Fibroblast of skin of left biceps (primary cell): ENCODE measurements at regions not wholly inside any gene's neighbourhood (a gene's known extent, or its start where the extent isn't known, plus 50 kb on each side); places are given as distances from the start of the nearest gene placed in this dataset.

Source experiments
- DNase-seq, 2 experiments: peaks; one replicate each; pipeline ENCODE4 v3.0.0-alpha.2; 2013; ENCODE audit warnings: low read depth in 2 of 2

DNA sequence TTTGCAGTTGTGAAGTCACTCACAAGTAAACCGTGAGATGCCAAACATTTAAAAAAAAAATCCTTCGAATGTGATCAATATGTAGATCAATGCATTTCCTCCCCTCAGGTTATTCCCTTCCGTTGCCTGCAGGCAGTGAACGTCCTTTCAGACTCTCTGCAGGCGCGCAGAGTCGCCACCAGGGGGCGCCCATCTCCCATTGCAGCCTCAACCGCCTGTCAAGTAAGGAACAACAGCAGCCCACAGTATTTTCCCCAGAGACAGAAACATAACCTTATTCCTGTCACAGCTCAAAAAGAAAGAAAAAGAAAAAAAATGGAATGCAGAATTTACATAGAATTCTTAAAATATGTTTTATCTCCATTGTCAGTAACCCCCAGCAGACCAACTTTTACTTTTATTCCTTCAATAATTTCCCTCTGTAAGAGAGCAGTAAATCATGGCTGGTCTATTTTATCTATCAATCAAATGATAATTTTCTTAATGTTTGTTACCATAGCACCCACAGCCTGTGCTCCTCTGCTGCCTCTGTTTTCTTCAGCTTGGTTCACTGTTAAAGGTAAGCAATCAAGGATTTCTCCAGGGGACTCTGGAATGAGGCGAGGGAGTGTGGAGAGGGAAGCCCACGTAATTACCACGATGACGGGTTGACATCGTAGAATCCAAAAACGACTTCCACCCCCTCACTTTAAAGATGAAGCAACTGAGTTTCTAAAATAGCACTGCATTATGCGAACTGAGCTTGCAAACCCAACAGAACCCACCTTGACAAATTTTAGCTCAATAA lies 637.6 kb upstream of the ARGLU1 start:
- peak; percentile 5 to 10 for DNase-seq

DNA sequence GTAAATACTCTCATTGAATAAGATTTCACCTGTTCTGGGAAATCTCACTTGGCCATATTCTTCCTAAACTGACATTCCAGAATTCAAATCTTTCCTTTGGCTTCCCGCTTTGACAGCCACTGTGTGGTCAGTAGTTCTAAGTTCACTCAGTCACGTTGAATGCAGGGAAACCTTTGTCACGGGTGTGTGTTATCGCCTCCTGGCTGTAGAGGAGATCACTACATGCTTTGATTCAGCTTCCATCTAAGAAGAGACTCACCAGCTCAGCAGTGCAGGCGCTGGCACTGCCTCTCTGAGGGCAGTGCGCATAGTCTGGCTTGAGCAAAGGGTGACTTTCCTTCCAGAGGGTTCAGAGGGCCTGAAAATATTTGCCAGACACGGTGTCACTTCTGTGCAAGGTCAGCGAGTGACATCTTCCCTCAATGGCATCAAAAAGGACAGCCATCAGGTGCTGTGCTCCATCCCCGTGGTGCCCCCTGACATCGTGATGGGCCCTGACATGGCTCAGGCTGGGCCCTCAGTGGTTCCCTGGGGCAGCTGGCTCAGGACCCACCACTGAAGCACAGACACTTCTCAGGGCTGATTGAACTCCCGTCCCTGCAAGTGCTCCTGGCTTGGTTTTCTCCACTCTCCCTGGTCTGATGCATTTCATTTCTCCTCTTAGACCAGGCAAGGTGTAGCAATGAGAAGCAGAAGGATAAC lies 635.4 kb upstream of the ARGLU1 start:
- no peak for DNase-seq

DNA sequence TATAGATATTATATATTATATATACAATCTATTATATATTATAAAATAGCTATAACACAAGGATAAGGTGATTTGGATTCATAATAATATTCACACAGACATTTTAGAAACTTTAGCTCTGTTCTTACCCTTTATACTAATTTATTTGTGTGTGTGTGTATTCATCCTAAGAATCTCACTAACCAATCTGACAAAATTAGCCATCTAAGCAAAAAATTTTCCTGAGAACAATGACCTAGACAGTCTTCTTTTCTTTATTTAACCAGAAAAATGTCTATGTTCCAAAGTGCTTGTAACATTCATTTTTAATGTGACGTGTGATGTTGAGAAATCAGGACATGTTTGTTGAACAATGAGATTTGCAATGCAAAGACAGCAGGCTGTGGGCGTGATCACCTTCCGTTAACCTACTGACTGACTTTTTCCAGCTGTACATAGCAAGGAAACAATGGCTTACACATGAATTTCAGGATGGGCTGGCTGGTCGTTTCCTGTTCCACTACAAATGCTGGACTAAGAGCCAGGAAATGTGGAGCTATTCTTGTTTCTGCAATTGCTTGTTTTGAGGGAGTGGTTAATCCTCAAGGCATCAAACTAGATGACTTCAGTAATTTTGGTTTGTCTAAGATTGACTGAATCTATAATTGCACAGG lies 634.6 kb upstream of the ARGLU1 start:
- DNase-seq, result no peak

DNA sequence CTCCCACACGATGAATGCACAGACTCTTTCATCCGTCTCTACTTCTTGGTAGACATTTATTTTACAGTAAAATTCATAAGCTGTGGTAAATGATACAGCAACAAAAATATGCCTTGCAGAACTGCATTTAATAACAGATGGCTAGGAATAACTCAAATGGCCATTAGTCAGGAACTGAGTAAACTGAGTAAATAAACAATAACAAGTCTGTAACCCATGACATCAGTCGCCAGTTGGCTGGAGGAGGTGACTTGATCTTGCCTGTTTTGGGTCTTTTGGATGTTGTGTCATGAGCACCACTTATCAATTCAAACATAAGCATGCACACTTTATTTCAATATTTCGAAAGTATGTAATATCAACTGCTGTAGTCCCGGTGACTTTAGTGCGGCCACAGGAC lies 632.6 kb upstream of the ARGLU1 start:
- DNase-seq, result no peak

DNA sequence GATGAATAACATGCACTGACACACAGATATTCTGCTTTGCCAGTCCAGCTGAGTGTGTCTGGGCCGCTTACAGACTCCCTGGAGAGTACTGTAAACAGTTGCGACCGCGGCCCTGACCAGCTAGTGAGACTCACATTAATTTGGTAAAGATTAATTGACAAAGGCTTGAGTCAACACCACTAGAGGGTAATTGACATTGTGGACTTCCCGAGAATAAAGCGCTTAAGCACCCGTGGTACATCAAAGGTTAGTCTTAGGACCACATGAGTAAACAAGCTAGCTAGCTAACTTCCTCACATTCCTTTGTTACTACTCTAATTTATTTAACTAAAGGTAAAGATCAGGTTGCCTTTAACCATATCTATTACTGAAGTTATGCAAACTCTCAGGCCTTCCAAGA lies 624.4 kb upstream of the ARGLU1 start:
- no peak for DNase-seq

DNA sequence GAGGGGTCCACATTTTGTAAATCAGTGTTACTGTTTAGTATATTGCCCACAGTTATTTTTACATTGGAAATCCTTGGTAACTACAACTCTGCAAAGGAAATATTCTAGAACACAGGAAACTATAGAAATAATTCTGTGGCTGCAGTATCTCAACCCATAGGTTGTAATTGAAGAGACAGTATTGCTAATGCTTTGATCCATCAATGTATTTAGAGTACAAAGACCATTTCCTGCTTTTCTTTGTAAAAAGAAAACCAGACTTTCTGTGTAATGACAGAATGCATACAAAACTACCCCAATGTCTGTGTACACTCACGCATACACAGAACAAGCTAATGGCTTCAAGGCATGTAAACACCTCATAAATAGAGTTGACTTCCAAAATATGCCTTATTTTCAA lies 622.1 kb upstream of the ARGLU1 start:
- no peak for DNase-seq

DNA sequence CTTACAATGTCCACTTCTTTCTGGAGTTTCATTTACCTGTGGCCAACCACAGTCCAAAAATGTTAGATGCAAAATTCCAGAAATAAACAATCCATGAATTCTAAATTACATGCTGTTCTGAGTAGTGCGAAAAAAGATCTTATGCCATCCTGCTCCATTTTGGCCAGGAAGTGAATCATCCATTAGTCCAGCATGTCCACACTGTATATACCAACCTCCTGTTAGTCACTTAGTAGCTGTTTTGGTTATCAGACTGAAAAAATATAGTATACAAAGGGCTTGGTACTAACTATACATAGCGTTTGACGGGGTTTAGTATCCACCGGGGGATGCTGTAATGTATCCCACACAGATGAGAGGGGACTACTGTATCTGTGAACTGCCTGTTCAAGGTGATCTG lies 618.0 kb upstream of the ARGLU1 start:
- no peak for DNase-seq

DNA sequence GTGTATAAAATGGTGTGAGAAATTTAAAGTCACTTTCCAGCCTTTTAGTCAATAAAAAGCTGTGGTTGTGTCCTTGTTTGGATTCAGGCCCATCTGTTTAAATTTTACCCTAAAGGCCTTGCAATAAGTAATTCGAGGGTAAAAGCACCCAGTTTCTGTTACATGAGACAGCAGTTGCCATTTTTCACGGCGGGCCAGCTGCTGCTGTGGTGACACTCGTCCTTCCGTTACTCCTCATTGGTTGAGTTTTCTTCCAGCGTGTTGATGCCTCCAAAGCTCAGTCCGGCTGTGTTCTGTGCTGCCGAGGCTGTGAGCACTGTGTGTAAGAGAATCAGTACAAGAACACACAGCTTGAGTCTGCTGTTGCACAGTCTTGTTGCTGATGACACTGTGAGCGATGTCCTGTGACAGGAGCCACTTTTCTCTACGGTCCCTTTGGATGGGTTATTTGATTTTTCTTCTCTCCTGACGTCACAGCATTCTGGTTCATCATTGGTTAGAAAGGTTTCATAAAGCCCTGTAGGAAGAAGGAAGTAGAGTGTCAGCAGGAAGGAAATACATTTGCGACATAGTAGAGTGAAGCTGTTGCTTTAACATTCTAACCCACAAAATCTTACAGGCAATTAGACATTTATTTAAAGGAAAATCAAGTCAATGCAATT lies 602.5 kb upstream of the ARGLU1 start:
- no peak for DNase-seq

DNA sequence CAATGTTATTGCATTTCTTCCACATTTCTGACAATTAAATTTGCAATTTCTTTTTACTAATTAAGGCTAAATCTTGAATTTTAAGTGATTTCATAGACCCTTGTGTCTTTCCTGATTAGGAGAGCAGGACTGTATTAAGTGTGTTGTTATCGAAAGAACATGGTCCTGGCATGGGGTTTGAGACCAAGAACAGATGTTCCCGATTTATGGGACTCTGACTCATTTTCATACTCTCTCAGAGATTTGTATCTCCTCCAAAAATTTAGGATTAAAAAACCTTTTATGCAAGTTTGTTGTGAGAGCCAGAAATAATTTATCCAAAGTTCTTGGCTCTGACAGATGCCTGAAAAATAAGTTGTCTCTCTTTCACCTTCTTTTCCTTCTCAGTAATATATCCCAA lies 589.3 kb upstream of the ARGLU1 start:
- DNase-seq, result peak; percentile 28 to 35

DNA sequence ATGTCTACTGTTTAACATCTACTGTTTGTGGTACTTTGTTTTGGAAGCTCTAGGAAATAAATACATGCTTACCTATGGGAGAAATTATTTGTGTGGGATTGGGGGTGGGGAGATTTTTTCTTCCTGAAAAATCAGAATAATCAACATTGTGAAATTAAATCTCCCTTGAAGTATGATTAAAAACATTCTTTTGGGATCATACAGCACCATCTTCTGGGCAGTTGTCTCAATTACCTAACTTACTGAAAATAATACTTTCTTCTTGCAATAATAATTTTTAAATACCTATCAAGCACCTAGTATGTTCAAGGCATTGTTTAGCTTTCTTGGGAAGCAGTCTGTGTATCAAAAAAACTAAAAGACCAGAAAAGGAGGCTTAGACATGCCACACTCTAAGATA lies 576.5 kb upstream of the ARGLU1 start:
- no peak for DNase-seq

- DNase-seq, result no peak
These were observed 573.8 kb upstream of the ARGLU1 start for GRCh38 chr13:107141767-107142166.

- DNase-seq, result no peak
These were observed 571.1 kb upstream of the ARGLU1 start for GRCh38 chr13:107139006-107139405.

- no peak for DNase-seq
These were observed 570.5 kb upstream of the ARGLU1 start for GRCh38 chr13:107138486-107138885.

- DNase-seq, result no peak
These were observed 566.0 kb upstream of the ARGLU1 start for GRCh38 chr13:107133950-107134349.

DNA sequence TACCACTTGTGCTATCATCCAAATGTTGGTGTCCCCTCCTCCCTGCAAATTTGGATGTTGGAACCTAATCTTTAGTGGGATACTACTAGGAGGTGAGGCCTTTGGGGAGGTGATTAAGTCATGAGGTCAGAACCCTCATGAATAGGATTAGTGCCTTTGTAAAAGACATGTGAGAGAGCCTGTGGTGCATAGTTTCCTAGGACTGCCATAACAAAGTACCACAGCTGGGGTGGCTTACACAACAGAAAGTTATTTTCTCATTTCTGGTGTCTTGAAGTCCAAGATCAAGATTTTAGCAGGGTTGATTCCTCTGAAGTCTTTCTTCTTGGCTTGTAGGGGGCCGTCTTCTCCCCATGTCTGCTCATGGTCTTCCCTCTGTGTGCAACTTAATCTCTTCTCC lies 562.6 kb upstream of the ARGLU1 start:
- DNase-seq, result no peak

DNA sequence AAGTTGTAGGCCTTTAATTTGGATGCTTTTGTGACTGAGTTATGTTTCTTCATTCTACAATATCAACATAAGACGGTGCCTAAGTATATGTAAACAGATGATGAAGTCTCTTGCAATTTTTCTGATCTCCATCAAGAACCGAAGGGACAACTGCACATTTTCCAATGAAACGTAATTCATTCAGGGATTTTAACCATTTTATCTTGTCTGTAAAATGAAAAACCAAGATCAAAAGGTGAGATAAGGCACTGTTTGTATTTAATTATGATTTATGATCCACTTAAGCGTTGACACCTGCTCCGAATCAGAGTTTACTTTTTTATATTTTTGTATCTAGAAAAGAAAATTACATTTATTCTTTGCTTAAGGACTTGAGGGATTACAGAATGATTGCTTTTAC lies 556.8 kb upstream of the ARGLU1 start:
- DNase-seq, result no peak

DNA sequence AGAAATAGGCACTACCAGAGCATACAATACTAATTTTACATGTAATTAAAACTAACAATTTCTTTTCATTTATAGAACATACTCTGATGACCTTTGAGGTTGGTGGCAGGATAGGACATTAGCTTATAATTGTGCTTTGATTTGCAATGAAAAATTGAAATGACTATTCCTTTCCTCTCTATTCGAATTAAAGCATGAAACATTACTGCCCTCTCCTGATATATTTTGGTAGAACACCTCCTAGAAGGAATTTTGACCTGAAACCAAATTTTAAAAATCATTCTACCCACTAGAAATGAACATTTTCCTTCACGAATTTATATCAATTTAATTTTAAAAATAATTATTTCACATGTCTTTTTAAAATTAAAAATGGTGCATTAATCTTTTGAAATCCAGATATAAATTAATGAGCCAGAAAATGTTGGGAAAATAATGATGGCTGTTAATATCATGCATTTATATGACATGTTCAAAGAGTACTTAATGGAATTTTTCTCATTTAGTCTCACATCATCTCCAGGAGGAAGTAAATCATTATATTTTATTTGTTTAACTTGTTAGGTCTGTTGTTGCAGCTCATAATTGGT lies 556.3 kb upstream of the ARGLU1 start:
- peak in 1 of 2 experiments; percentile 4 for DNase-seq

GRCh38 chr13:107121793-107122192 lies 553.9 kb upstream of the ARGLU1 start:
- no peak for DNase-seq

DNA sequence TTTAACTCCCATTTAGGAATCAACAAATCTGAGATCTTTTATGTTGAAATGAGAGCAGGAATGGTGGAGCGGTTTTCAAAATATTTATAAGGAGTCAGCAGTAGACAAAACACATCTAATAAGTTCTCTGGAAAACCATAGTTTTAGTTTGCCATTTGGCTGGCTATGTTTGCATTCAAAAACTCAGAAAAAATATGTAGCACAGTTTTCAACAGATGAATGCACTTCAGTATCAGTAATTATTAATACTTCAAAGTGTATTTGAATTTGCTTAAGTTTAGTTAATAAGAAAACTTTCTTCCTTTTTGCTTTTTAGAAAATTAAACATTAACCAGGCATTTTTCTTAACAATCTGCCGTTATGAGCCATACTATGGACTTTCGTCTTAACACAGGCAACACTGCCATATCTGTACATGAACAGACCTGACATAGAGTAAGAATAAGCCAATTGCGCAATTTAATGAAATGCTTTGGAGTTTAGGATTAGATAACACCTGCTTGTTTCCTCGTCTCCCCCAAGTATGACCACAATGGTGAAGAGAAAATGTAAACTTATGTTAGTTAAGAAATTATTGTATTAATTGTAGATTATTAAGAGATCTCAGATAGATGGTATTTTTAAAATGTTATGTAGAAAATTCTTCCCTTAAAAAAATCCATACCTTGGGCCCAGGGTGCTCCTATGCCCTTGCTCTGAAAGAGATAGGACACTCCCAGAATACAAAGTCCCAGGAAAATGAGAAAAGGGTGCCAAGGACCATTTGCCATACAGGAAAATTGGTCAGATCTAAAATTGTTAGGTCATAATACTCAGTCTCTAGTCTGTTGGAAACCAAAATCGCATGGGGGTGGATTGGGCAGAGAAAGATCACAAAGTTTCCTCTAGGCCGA lies 552.3 kb upstream of the ARGLU1 start:
- DNase-seq, result no peak

DNA sequence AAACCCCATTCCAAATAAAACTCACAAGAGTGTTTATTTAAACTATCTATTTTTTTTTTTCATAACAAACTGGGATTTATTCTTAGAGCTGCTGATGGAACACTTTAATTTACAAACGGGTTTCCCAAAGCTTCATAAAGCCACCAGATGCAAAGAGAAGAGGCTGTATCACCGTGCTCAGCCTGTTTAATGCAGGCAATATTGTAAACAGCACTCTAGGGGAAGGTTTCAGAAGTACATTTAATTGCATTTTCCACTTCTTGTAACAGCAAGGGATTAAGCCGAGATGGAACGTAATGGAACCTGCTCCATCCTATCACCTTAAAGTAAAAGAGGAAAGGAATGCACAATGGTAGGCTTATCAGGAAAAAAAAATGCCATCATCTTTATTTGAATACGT lies 550.6 kb upstream of the ARGLU1 start:
- no peak for DNase-seq
